ENCODE measurements at regions not wholly inside any gene's neighbourhood (a gene's known extent, or its start where the extent isn't known, plus 50 kb on each side); places are given as distances from the start of the nearest gene placed in this dataset.

GRCh38 chr7:116438267-116438666 lies 61.3 kb upstream of the CAV2 start:
- no peaks in the 10 kb centered on the region for H3K9me1 ChIP-seq (ENCODE audit: control insufficient read depth, insufficient read depth, low read length)
- BruUV-seq (replicated peaks) = no TSS peak
- peak overlapping the region; percentile 8; the same call in 1 of the 2 replicates for H2AFZ ChIP-seq (ENCODE audit: low read depth, low read length)
- intact Hi-C loops (cut with micrococcal nuclease) (loop anchor here (1.0 to 5.0 kb wide), 5 partner anchors 63 to 261 kb away; no protein-coding TSS in a partner anchor), in situ Hi-C loops (cut with MboI) (no loop called here)
- no peak overlapping the region for H3K4me3 ChIP-seq
- H3K9me3 ChIP-seq (replicated peaks; ENCODE audit: control insufficient read depth, insufficient read depth, low read depth, low read length) = no peaks in the 10 kb centered on the region
- FAIRE-seq (peak; percentile 32), DNase-seq (ENCODE audit: extremely low read depth in 1 of 4, low spot score in 3 of 4) (peak in 2 of 4 experiments; percentile 20 to 49), ATAC-seq (peak; percentile 79)
- ChIA-PET POLR2A (interaction anchor here (0.7 to 1.4 kb wide), 2 partner anchors 9 to 15 kb away, joined by 3 to 5 read pairs; no protein-coding TSS in a partner anchor), CTCF (ENCODE audit: low intra/inter-chr PET ratio) (interaction anchor here (1.3 to 1.9 kb wide), 2 partner anchors 88 to 151 kb away, joined by 7 to 11 read pairs; no protein-coding TSS in a partner anchor)
- H3K36me3 ChIP-seq (ENCODE audit: control insufficient read depth, insufficient read depth, low read length) = no peaks in the 10 kb centered on the region
- H4K20me1 ChIP-seq (replicated peaks; ENCODE audit: control insufficient read depth, insufficient read depth, low read length) = no peaks in the 10 kb centered on the region
- H3K9ac ChIP-seq (ENCODE audit: insufficient read depth in 1 of 2, low read depth in 2 of 2, low read length in 2 of 2) = no peak overlapping the region
- TF ChIP-seq, protein P1, sequence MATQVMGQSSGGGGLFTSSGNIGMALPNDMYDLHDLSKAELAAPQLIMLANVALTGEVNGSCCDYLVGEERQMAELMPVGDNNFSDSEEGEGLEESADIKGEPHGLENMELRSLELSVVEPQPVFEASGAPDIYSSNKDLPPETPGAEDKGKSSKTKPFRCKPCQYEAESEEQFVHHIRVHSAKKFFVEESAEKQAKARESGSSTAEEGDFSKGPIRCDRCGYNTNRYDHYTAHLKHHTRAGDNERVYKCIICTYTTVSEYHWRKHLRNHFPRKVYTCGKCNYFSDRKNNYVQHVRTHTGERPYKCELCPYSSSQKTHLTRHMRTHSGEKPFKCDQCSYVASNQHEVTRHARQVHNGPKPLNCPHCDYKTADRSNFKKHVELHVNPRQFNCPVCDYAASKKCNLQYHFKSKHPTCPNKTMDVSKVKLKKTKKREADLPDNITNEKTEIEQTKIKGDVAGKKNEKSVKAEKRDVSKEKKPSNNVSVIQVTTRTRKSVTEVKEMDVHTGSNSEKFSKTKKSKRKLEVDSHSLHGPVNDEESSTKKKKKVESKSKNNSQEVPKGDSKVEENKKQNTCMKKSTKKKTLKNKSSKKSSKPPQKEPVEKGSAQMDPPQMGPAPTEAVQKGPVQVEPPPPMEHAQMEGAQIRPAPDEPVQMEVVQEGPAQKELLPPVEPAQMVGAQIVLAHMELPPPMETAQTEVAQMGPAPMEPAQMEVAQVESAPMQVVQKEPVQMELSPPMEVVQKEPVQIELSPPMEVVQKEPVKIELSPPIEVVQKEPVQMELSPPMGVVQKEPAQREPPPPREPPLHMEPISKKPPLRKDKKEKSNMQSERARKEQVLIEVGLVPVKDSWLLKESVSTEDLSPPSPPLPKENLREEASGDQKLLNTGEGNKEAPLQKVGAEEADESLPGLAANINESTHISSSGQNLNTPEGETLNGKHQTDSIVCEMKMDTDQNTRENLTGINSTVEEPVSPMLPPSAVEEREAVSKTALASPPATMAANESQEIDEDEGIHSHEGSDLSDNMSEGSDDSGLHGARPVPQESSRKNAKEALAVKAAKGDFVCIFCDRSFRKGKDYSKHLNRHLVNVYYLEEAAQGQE (IDR thresholded peaks at IDR 0.05; ENCODE audit: borderline replicate concordance) = peak; percentile 74
- TF ChIP-seq, protein P1 (CRISPR knock-in tag; IDR thresholded peaks at IDR 0.05; ENCODE audit: low read depth) = no peak
- TF ChIP-seq STAG1 (CRISPR knock-in tag; IDR thresholded peaks at IDR 0.05; ENCODE audit: borderline replicate concordance) (no peak), CTCF (IDR thresholded peaks at IDR 0.05 in 2 of 3, conservative IDR thresholded peaks at IDR 0.05 in 1 of 3; ENCODE audit: insufficient read depth in 2 of 3, low read depth in 1 of 3, low read length in 3 of 3) (peak; percentile 32 to 71 (median 50); a peak in 4 of 6 replicates), TEAD4 (IDR thresholded peaks at IDR 0.05; ENCODE audit: low read length) (peak; percentile 38; the same call in 1 of the 2 replicates), TEAD4 (CRISPR knock-in tag; IDR thresholded peaks at IDR 0.05; ENCODE audit: borderline replicate concordance) (no peak), RAD21 (CRISPR knock-in tag; conservative IDR thresholded peaks at IDR 0.05 in 1 of 2, IDR thresholded peaks at IDR 0.05 in 1 of 2) (peak; percentile 70 to 80), DEAF1 (CRISPR knock-in tag; IDR thresholded peaks at IDR 0.05) (peak; percentile 54; the same call in 1 of the 2 replicates), SMC3 (conservative IDR thresholded peaks at IDR 0.05; ENCODE audit: insufficient read depth, low read depth, low read length) (peak; percentile 38; the same call in 1 of the 2 replicates), KHSRP (IDR thresholded peaks at IDR 0.05) (no peak)
- no peaks in the 10 kb centered on the region for H3K79me2 ChIP-seq (ENCODE audit: control insufficient read depth, insufficient read depth, low read length)
- no peak overlapping the region for H3K27ac ChIP-seq (ENCODE audit: extremely low read depth, low read depth, low read length)
- H3K4me2 ChIP-seq (ENCODE audit: insufficient read depth, low read length) = no peak overlapping the region
- no peaks in the 10 kb centered on the region; a peak in 1 of 5 replicates for H3K27me3 ChIP-seq (ENCODE audit: control insufficient read depth in 2 of 2, insufficient read depth in 2 of 2, low read length in 2 of 2)
- 19% methylated on average over 2 of the region's 2 CpGs for WGBS (ENCODE audit: insufficient coverage, low coverage, missing lambda C conversion rate)
- H3K4me1 ChIP-seq (replicated peaks in 1 of 2; ENCODE audit: control insufficient read depth in 2 of 2, insufficient read depth in 2 of 2, low read length in 2 of 2) = peaks cover 8 to 25% of the 10 kb centered on the region in 2 experiments; a peak in 3 of 5 replicates

Measured in K562 (cell line).